Stimulated activated CD4-positive, alpha-beta T cell treated with anti-CD3 and anti-CD28 coated beads, Interleukin-1b, Interleukin-23, amount 100 ng/mL, for 24 hours (primary cell): ENCODE measurements at regions not wholly inside any gene's neighbourhood (a gene's known extent, or its start where the extent isn't known, plus 50 kb on each side); places are given as distances from the start of the nearest gene placed in this dataset.

ENCODE experiments used
- DNase-seq, 4 experiments: peaks; one replicate each; pipeline ENCODE4 v3.0.0-alpha.2; 2020; ENCODE audit warnings: low read depth in 4 of 4, low spot score in 1 of 4

GRCh38 chr2:180322781-180323180, 315.7 kb upstream of the CWC22 start:
- no peak for DNase-seq

- no peak for DNase-seq
Observed at GRCh38 chr2:180319586-180320405, 312.7 kb upstream of the CWC22 start.

- no peak for DNase-seq
Observed at GRCh38 chr2:180314086-180314485, 307.0 kb upstream of the CWC22 start.

- no peak for DNase-seq
Observed at GRCh38 chr2:180312542-180312941, 305.4 kb upstream of the CWC22 start.

GRCh38 chr2:180307096-180307495, 300.0 kb upstream of the CWC22 start:
- no peak for DNase-seq

GRCh38 chr2:180306346-180306745, 299.2 kb upstream of the CWC22 start:
- DNase-seq = no peak

- DNase-seq = no peak
Observed at GRCh38 chr2:180291552-180292421, 284.7 kb upstream of the CWC22 start.

- DNase-seq = no peak
Observed at GRCh38 chr2:180291060-180291459, 284.0 kb upstream of the CWC22 start.

- DNase-seq = no peak
Observed at GRCh38 chr2:180289627-180290026, 282.5 kb upstream of the CWC22 start.

- DNase-seq = no peak
Observed at GRCh38 chr2:180279581-180279980, 272.5 kb upstream of the CWC22 start.

- DNase-seq = no peak
Observed at GRCh38 chr2:180276733-180277132, 269.6 kb upstream of the CWC22 start.

GRCh38 chr2:180268006-180268405, 260.9 kb upstream of the CWC22 start:
- DNase-seq = no peak

GRCh38 chr2:180261976-180262375, 254.9 kb upstream of the CWC22 start:
- DNase-seq = no peak

GRCh38 chr2:180258579-180258978, 251.5 kb upstream of the CWC22 start:
- DNase-seq = no peak

GRCh38 chr2:180258041-180258537, 251.0 kb upstream of the CWC22 start:
- no peak for DNase-seq

- no peak for DNase-seq
Observed at GRCh38 chr2:180257247-180257646, 250.2 kb upstream of the CWC22 start.

- DNase-seq = no peak
Observed at GRCh38 chr2:180255981-180256380, 248.9 kb upstream of the CWC22 start.

- no peak for DNase-seq
Observed at GRCh38 chr2:180254872-180255271, 247.8 kb upstream of the CWC22 start.

GRCh38 chr2:180247658-180248057, 240.6 kb upstream of the CWC22 start:
- no peak for DNase-seq

GRCh38 chr2:180246268-180246667, 239.2 kb upstream of the CWC22 start:
- no peak for DNase-seq

GRCh38 chr2:180240774-180241173, 233.7 kb upstream of the CWC22 start:
- no peak for DNase-seq

GRCh38 chr2:180238729-180239128, 231.6 kb upstream of the CWC22 start:
- no peak for DNase-seq
